DOHH2 (cell line): ENCODE measurements at regions not wholly inside any gene's neighbourhood (a gene's known extent, or its start where the extent isn't known, plus 50 kb on each side); places are given as distances from the start of the nearest gene placed in this dataset.

Experiments
- CTCF ChIP-seq: fragments of 200-600 bp; sonication (generic); IDR thresholded peaks from one replicate; pipeline ENCODE4 v1.5.1; 2014; ENCODE audit warnings: antibody characterized with exemption, mild to moderate bottlenecking, low read depth, low read length; ENCODE audit not compliant: poor library complexity, severe bottlenecking
- EZH2phosphoT487 ChIP-seq: fragments of 200-600 bp; sonication (generic); IDR thresholded peaks from 2 replicates; pipeline ENCODE4 v1.6.1; 2017; ENCODE audit warnings: borderline replicate concordance, mild to moderate bottlenecking, antibody characterized with exemption, low read length, moderate library complexity, mixed read lengths

- TF ChIP-seq CTCF: no peak
- no peak for TF ChIP-seq EZH2phosphoT487
Observed at GRCh38 chr3:43854283-43854682, 163.5 kb downstream of the ABHD5 start.
